BE2C (cell line): ENCODE measurements at regions not wholly inside any gene's neighbourhood (a gene's known extent, or its start where the extent isn't known, plus 50 kb on each side); places are given as distances from the start of the nearest gene placed in this dataset.

Experiments
- DNase-seq: peaks from one replicate; pipeline ENCODE4 v3.0.0-alpha.2; 2020
- H3K27me3 ChIP-seq: fragments of 250-450 bp; sonication (Bioruptor Pico); 2 replicates; pipeline ENCODE4 v1.5.1; 2020; ENCODE audit warnings: mild to moderate bottlenecking
- H3K36me3 ChIP-seq: fragments of 250-450 bp; sonication (Bioruptor Pico); 2 replicates; pipeline ENCODE4 v1.5.1; 2020; ENCODE audit warnings: mild to moderate bottlenecking
- H3K4me1 ChIP-seq: fragments of 250-450 bp; sonication (Bioruptor Pico); 2 replicates; pipeline ENCODE4 v1.5.1; 2020
- H3K4me3 ChIP-seq: 2 replicates; pipeline ENCODE4 v1.5.1; 2011; ENCODE audit warnings: low read depth, low read length
- H3K9me3 ChIP-seq: fragments of 250-450 bp; sonication (Bioruptor Pico); 2 replicates; pipeline ENCODE4 v1.5.1; 2020
- TF ChIP-seq, protein P1 (sequence below): IDR thresholded peaks from 2 replicates; pipeline ENCODE4 v1.5.1; 2012; ENCODE audit warnings: mild to moderate bottlenecking, low read depth, low read length

DNA sequence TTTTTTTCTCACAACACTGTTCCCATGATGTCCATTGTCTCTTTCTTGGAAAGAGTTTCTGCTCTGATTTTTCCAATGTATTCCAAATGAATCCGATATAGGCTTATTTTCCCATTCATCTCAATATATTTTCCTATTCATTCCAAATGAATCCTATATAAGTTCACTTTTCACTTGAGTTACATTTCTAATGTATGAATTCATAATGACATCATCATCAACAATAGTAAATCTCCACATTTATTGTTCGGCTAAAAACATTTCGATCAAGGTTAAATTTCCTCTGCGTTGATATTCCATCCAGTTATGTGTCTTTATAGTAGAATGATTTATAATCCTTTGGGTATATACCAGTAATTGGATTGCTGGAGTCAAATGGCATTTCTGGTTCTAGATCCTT, 76.7 kb upstream of the SLC8A1 start:
- no peaks in the 10 kb centered on the region for H3K9me3 ChIP-seq
- no peak overlapping the region for H3K4me3 ChIP-seq
- no peaks in the 10 kb centered on the region for H3K27me3 ChIP-seq
- TF ChIP-seq, protein P1, sequence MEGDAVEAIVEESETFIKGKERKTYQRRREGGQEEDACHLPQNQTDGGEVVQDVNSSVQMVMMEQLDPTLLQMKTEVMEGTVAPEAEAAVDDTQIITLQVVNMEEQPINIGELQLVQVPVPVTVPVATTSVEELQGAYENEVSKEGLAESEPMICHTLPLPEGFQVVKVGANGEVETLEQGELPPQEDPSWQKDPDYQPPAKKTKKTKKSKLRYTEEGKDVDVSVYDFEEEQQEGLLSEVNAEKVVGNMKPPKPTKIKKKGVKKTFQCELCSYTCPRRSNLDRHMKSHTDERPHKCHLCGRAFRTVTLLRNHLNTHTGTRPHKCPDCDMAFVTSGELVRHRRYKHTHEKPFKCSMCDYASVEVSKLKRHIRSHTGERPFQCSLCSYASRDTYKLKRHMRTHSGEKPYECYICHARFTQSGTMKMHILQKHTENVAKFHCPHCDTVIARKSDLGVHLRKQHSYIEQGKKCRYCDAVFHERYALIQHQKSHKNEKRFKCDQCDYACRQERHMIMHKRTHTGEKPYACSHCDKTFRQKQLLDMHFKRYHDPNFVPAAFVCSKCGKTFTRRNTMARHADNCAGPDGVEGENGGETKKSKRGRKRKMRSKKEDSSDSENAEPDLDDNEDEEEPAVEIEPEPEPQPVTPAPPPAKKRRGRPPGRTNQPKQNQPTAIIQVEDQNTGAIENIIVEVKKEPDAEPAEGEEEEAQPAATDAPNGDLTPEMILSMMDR, result no peak
- DNase-seq, result no peak
- no peaks in the 10 kb centered on the region for H3K36me3 ChIP-seq
- H3K4me1 ChIP-seq, result no peaks in the 10 kb centered on the region

DNA sequence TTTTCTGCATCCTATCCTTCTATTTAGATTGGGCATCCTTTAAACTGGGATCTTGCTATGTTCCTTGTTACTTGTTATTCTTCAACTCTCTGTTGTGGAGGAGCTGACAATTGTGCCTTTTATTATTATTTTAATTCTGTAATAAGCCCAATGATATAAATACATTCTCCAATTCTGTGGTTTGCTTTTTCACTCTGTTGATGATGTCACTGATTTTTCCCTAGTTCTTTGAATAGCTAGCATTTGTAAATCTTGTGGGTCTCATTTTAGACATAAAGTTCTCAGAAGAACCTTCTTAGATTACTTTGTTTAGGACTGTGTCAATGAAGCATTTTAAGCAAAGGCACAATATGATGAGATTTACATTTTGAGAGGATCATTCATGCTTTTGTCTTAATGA, 79.5 kb upstream of the SLC8A1 start:
- H3K9me3 ChIP-seq, result no peaks in the 10 kb centered on the region
- no peak for DNase-seq
- H3K4me1 ChIP-seq, result no peaks in the 10 kb centered on the region
- H3K4me3 ChIP-seq, result no peak overlapping the region
- H3K27me3 ChIP-seq, result no peaks in the 10 kb centered on the region
- TF ChIP-seq, protein P1, result no peak
- no peaks in the 10 kb centered on the region for H3K36me3 ChIP-seq

DNA sequence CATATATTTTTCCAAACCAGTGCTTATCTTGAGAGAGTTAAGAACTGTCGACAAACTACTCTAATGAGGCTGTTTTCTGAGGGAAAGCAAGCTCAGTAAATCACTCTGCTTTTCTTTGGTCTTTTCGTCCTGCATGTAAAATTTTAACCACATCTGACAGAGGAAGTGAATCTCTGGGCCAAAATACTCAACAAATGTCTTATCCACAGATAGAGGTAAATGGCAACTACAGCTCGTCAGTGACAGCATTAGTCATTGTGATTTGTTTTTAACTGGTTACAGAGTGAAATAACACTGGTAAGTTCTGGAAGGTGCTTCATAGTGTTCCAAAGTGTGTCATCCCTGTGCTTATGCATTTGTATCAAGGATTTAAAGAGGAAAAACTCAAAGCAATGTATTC, 82.6 kb upstream of the SLC8A1 start:
- Histone ChIP-seq H3K36me3 (no peaks in the 10 kb centered on the region), H3K9me3 (no peaks in the 10 kb centered on the region), H3K4me3 (no peak overlapping the region), H3K4me1 (no peaks in the 10 kb centered on the region), H3K27me3 (no peaks in the 10 kb centered on the region)
- TF ChIP-seq, protein P1, result no peak
- DNase-seq, result no peak

DNA sequence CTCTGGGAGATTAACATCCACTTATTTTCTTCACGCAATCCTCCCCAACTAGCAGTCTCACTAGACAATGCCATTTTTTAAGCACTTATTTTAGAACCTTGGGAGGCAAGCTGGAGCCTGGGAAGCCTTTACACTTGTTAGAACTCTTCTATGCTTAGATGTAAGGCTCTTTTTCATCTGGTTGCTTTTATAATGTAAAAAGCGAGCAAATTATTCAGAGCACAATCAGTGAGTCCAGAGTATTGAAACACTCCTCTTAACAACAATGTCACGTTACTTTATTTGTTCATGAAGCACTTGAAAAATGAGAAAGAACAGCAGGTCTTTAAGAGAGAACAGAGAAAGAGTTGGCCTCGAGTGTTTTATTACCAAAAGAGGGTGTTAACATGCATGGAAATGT, 84.1 kb upstream of the SLC8A1 start:
- no peak for DNase-seq
- TF ChIP-seq, protein P1, result no peak
- H3K4me1 ChIP-seq, result no peaks in the 10 kb centered on the region
- no peaks in the 10 kb centered on the region for H3K27me3 ChIP-seq
- H3K9me3 ChIP-seq, result no peaks in the 10 kb centered on the region
- H3K4me3 ChIP-seq, result no peak overlapping the region
- no peaks in the 10 kb centered on the region for H3K36me3 ChIP-seq

DNA sequence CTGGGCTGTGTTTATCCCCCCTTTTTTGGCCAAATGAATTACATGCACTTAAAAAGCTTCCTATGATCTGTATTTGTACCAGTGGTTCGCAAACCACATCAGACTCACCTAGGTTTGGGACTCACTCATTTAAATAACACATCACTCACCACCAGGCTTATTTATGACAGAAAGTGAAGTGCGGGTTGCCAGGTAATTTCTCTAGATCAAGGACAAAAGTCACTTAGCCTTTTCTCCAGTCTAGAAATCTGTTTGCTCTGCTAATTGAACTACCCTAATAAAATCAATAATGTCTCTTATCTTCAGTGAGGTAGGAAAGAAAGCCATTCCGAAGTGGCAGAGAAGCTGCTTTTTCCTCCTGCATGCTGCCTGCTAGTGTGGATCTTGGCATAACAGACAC, 88.1 kb upstream of the SLC8A1 start:
- H3K27me3 ChIP-seq, result no peaks in the 10 kb centered on the region
- no peak for DNase-seq

DNA sequence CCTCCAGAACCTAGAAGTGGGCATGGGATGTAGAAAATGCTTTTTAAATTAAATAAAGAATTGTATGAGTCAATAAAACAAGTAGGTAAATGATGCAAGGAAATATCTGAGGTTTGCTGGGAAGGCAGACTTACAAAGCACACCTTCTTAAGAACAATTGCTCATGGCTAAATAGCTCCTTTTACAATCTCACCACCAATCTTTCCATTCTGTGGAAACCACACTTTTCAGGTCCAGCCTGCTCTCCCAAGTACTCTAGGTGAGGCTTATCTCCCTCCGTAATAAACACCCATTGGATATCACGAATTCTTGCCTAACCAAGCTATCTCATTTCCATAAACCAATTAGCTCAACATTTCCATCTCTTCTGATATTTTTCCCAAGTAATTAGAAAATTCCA, 91.5 kb upstream of the SLC8A1 start:
- TF ChIP-seq, protein P1, result no peak
- no peak for DNase-seq
- Histone ChIP-seq H3K9me3 (no peaks in the 10 kb centered on the region), H3K4me1 (no peaks in the 10 kb centered on the region), H3K27me3 (no peaks in the 10 kb centered on the region), H3K4me3 (no peak overlapping the region), H3K36me3 (no peaks in the 10 kb centered on the region)

More for the DNA sequence above, 88.1 kb upstream of the SLC8A1 start:
- no peak overlapping the region for H3K4me3 ChIP-seq
- no peaks in the 10 kb centered on the region for H3K36me3 ChIP-seq
- H3K4me1 ChIP-seq, result no peaks in the 10 kb centered on the region
- no peaks in the 10 kb centered on the region for H3K9me3 ChIP-seq
- TF ChIP-seq, protein P1, result no peak
